G401.6 (cell line): ENCODE measurements at regions not wholly inside any gene's neighbourhood (a gene's known extent, or its start where the extent isn't known, plus 50 kb on each side); places are given as distances from the start of the nearest gene placed in this dataset.

ENCODE experiments used
- FAIRE-seq: peaks from 2 replicates; lab custom pipeline; 2012; peaks lifted over from hg19 to GRCh38; lab: Jason Lieb, UNC

DNA sequence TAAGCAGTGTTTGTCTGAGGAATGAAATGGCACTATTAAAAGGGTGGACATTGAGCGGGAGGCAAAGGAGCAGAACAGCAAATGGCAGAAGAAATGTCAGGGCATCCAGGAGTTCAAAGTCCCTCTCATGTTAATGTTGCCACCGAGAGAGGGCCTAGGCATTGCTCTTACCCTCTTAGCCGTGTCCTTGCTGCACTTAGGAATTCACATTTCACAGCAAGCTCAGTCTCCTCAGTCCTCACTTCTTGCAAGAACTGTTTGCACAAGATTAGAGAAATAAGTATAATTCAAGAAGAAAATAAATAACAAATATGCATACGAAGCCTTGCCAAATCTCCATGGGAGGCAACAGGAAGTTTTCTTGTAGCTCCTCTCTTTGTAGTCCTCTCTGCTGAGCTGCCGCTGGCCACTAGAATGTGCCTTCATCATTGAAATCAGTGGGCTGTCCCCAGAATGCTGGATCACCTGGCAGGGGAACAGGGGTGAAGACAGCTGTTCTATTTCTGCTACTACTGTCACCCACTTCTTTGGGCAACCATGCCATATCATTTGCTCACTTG is 205.8 kb downstream of the ZNF326 start:
- no peak for FAIRE-seq

DNA sequence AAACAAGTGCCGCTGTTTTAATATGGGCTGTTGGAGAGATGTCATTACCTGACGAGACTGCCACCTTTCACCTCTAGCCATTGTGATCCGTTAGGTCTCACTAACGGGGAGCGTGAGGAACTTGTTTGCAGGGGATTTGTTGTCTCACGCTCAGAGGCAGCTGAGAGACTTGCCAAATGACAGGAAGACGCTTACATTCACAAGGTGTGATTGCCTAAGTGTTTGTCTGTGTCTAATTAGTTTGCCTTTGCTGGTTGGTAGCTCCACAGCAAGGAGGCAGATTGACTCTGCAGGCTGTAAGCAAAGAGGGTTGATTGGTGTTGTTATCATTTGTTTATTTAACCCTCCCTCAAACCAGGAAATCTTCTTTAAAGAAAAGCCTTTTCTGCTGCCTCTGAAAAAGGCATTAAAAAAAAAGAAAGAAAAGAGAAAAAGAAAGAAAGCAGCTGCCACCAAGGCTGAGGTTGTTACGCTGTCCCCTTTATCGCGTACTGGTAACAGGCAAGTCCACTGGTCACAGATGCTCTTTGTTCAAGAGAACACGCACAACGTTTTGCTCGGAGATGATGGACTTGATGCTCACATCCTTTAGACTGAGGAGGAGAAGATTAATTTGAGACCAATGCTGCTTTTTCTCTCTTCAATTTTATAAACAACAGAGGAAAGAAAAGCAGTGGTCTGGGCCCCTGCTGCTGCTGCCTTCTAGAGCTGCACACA is 203.9 kb downstream of the ZNF326 start:
- no peak for FAIRE-seq

GRCh38 chr1:90193116-90193515 is 198.2 kb downstream of the ZNF326 start:
- no peak for FAIRE-seq

DNA sequence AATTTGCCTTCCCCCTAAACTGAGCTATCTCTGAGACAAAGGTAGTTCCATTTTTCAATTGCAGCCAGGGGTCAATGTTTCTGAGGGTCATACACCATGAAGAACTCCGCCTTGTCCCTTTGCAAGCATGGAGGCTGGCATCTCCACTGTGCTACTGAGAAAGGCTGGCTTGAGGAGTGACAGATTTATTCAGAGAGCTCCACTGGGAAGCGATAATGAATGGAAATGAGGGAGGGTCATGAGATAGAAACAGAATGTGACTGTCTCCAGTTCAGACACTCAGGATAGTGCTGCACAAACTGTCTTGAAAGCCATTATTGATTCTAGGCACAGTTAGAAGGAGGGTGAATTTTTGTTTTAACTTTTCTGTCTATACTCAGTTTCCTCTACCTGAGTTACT is 197.5 kb downstream of the ZNF326 start:
- no peak for FAIRE-seq

DNA sequence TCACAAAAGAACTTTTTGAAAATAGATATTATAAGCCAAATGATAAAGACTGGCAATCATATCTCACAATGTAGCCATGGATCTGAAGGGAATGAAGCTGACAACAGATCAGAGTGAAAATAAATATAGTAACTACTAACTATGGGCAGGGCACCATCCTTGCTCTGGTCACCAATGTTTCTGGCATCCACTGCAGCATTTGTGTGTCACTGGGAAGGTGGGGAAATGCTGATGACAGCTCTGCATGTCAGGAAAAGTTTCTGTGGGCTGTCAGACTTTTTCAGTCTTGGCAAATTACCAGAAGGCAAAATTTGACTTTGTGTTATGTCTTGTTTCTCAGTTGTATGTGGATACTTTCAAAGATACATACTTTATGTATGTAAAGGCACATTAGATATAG is 195.6 kb downstream of the ZNF326 start:
- no peak for FAIRE-seq

- no peak for FAIRE-seq
These were observed 195.0 kb downstream of the ZNF326 start for GRCh38 chr1:90189889-90190288.

- FAIRE-seq: no peak
These were observed 192.3 kb downstream of the ZNF326 start for GRCh38 chr1:90187323-90187585.

- no peak for FAIRE-seq
These were observed 191.8 kb downstream of the ZNF326 start for GRCh38 chr1:90186506-90187322.

GRCh38 chr1:90176530-90176929 is 181.6 kb downstream of the ZNF326 start:
- FAIRE-seq: no peak

- FAIRE-seq: no peak
These were observed 180.7 kb downstream of the ZNF326 start for GRCh38 chr1:90175490-90176167.

DNA sequence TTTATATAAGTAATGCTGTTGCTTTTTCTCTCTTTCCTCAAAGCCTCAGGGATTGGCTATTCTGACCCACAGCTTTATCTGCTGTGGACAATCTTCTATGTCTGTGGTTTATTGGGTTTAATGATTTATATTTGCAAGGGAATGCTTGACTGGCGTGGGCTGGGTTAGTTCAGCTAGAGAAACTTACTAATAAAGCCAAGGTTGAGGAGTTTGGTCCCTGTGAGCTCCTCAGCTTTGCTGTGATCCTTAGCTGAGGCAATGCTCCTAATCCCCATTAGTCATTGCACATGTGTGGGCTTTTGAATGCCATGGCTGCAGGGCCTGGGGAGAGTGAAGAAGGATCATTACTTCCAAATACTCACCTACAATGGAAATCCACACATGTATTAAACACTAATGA is 179.3 kb downstream of the ZNF326 start:
- no peak for FAIRE-seq

DNA sequence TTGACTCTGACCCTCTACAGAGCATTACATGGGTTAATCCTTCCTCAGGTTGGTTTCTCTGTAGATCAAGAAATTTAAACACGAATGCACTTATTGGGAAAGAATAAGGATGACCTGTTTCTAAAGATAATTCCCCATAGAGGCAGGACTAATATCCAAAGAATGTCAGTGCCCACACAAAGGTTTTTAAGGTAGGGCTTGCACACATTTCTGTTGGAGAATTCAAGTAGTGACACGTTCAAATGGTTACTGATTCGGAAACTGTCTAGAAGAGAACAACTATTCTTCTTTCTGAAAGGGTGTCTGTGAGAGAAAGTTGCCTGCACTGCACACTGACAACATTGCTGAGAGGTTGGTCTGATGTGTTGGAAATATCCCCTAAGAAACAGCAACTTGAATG is 167.3 kb downstream of the ZNF326 start:
- no peak for FAIRE-seq

- FAIRE-seq: no peak
These were observed 166.7 kb downstream of the ZNF326 start for GRCh38 chr1:90161625-90162024.

DNA sequence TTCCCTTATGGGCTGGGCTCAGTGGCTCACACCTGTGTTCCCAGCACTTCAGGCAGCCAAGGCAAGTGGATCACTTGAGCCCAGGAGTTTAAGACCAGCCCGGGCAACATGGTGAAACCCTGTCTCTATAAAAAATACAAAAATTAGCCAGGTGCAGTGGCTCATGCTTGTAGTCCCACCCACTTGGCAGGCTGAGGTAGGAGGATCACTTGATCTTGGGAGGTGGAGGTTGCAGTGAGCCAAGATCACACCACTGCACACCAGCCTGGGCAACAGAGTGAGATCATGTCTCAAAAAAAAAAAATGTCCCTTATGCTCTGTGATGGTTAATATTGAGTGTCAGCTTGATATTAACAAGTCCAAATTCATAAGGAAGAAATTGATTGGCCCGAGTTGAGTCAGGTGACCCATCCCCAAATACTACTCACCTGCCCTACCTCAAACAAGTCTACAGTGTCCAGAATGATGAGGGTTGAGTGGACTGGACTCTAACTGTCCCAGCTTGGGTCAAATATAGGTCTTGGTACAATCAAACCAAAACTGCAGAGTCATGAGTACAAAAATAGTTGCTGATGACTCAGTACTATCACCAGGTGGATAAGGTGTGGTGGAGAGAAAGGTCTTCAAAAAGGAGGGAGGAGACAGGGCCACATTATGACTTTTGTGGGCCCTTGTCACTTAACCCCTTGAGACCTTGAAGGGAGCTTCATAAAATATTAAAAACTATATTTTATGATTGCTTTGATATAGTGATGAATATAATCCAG is 161.0 kb downstream of the ZNF326 start:
- FAIRE-seq: no peak

DNA sequence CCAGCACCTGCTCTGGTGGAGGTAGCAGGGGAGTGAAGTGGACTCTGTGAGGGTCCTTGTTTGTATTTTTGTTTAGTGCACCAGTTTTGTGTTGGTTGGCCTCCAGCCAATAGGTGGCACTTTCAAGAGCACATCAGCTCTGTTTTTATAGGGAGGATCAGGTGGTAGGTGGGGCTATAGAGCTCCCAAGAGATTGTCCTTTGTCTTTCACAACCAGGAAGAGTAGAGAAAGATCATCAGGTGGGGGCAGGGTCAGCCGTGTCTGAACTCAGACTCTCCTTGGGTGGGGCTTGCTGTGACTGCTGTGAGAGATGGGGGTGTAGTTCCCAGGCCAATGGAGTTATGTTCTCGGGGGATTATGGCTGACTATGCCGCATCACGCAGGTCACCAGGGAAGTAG is 159.8 kb downstream of the ZNF326 start:
- no peak for FAIRE-seq

- no peak for FAIRE-seq
These were observed 154.2 kb downstream of the ZNF326 start for GRCh38 chr1:90149101-90149500.

GRCh38 chr1:90147093-90147492 is 152.2 kb downstream of the ZNF326 start:
- no peak for FAIRE-seq

DNA sequence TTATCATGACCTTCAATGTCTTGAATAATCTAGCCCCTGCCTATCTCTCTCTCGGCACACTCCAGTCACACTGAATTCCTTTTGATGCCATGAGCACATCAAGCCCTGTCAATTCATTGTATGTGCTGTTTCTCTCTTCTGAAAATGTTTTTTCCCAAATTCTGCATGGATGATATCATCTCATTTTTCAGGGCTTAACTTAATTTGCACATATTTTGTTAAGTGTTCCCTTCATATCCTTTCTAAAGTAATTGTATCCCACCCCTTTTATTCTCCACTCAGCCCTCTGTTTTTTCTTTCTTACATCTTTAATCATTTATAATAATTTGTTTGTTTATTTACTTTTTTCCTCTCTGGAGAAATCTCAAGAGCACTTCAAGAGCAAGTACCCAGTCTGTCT is 149.9 kb downstream of the ZNF326 start:
- FAIRE-seq: no peak

- FAIRE-seq: no peak
These were observed 148.7 kb downstream of the ZNF326 start for GRCh38 chr1:90143591-90143990.

GRCh38 chr1:90142697-90143096 is 147.8 kb downstream of the ZNF326 start:
- no peak for FAIRE-seq

DNA sequence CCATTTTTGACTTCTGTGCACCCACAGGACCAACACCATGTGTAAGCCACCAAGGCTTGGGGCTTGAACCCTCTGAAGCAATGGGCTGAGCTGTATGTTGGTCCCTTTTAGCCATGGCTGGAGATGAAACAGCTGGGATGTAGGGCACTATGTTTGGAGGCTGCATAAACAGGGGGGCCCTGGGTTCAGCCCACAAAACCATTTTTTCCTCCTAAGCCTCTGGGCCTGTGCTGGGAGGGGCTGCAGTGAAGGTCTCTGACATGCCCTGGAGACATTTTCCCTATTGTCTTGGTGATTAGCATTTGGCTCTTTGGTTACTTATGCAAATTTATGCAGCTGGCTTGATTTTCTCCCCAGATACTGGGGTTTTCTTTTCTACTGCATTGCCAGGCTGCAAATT is 144.9 kb downstream of the ZNF326 start:
- no peak for FAIRE-seq

DNA sequence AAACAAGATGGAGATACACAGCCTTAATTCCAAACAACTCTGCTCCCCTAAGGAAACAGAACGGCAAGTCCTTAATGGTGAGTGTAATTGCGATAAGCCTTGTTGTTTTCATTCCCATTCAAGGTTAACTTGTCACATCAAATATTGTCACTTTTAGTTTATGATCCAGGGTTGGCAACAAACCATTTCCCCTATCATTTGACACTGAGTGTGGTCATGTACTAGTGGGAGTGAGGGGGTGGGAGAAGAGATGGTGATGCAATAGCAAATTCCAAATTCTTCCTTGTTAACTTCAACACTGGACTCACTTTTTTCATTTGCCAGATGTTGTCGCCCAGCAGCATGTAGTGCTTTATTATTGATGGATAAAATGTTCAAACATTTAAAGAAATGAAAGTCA is 140.4 kb downstream of the ZNF326 start:
- FAIRE-seq: no peak
